ENCODE measurements at regions not wholly inside any gene's neighbourhood (a gene's known extent, or its start where the extent isn't known, plus 50 kb on each side); places are given as distances from the start of the nearest gene placed in this dataset.

GRCh38 chr12:114913871-114914801 is 230.2 kb upstream of the TBX3 start:
- peak in 1 of 3 donors; percentile 49 for DNase-seq
- no peak for TF ChIP-seq CTCF (IDR thresholded peaks at IDR 0.05)
- TF ChIP-seq POLR2A (IDR thresholded peaks at IDR 0.05) = no peak
- no peak overlapping the region for H3K4me3 ChIP-seq
- H3K9me3 ChIP-seq = no peaks in the 10 kb centered on the region
- H3K27ac ChIP-seq = peak overlapping the region in 1 of 4 donors; percentile 62
- H3K36me3 ChIP-seq = no peaks in the 10 kb centered on the region
- no peaks in the 10 kb centered on the region for H3K27me3 ChIP-seq
- H3K4me1 ChIP-seq = peaks cover 0 to 9% (median 0%) of the 10 kb centered on the region in 4 donors

DNA sequence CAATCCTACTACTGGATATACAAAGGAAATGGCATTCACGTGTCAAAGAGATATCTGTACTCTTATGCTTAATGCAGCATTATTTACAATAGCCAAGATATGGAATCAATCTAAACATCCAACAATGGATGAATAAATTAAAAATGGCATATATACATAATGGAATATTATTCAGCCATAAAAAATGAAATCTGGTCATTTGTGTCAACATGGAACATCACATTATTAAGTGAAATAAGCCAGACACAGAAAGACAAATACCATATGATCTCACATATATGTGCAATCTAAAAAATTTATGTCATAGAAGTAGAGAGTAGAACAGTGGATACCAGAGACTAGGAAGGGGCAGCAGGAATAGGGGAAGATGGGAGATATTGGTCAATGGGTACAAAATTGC is 228.8 kb upstream of the TBX3 start:
- no peak overlapping the region for H3K27ac ChIP-seq
- no peak for DNase-seq
- no peaks in the 10 kb centered on the region for H3K27me3 ChIP-seq
- H3K4me3 ChIP-seq = no peak overlapping the region
- H3K9me3 ChIP-seq = no peaks in the 10 kb centered on the region
- TF ChIP-seq CTCF (IDR thresholded peaks at IDR 0.05) (no peak), POLR2A (IDR thresholded peaks at IDR 0.05) (no peak)
- H3K4me1 ChIP-seq = peaks cover 0 to 9% (median 0%) of the 10 kb centered on the region in 4 donors
- no peaks in the 10 kb centered on the region for H3K36me3 ChIP-seq

DNA sequence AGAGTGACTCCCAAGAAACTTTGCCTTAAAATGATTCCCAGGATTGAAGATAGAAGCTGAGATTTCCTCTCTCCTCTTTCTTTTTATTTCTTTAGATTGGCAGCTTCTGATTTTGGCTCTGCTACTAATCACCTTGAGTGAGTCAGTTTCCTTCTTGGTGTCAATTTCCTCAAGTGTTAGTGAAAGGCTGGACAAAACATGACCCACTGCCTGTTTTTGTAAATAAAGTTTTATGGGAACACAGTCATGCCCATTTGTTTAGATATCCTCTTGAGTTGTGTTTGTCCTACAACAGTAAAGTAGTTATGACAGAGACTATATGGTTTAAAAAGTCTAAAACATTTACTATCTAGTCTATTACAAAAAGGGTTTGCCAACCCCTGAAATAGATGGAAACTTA is 227.2 kb upstream of the TBX3 start:
- no peak for DNase-seq
- Histone ChIP-seq H3K27ac (no peak overlapping the region), H3K27me3 (no peaks in the 10 kb centered on the region), H3K4me3 (no peak overlapping the region), H3K36me3 (no peaks in the 10 kb centered on the region), H3K4me1 (peaks cover 0 to 9% (median 0%) of the 10 kb centered on the region in 4 donors), H3K9me3 (no peaks in the 10 kb centered on the region)
- TF ChIP-seq CTCF (IDR thresholded peaks at IDR 0.05) (no peak), POLR2A (IDR thresholded peaks at IDR 0.05) (no peak)

GRCh38 chr12:114904254-114905003 is 220.5 kb upstream of the TBX3 start:
- H3K9me3 ChIP-seq = no peaks in the 10 kb centered on the region
- TF ChIP-seq POLR2A (IDR thresholded peaks at IDR 0.05) = no peak
- TF ChIP-seq CTCF (IDR thresholded peaks at IDR 0.05) = no peak
- H3K27me3 ChIP-seq = no peaks in the 10 kb centered on the region
- DNase-seq = no peak
- H3K36me3 ChIP-seq = no peaks in the 10 kb centered on the region
- H3K4me3 ChIP-seq = no peak overlapping the region
- no peak overlapping the region for H3K27ac ChIP-seq
- H3K4me1 ChIP-seq = no peaks in the 10 kb centered on the region

- H3K4me3 ChIP-seq = no peak overlapping the region
- H3K9me3 ChIP-seq = no peaks in the 10 kb centered on the region
- no peaks in the 10 kb centered on the region for H3K4me1 ChIP-seq
- TF ChIP-seq POLR2A (IDR thresholded peaks at IDR 0.05) (no peak), CTCF (IDR thresholded peaks at IDR 0.05) (no peak)
- no peaks in the 10 kb centered on the region for H3K36me3 ChIP-seq
- DNase-seq = no peak
- no peak overlapping the region for H3K27ac ChIP-seq
- H3K27me3 ChIP-seq = no peaks in the 10 kb centered on the region
Measured at GRCh38 chr12:114903083-114903691, 219.2 kb upstream of the TBX3 start.

Measured in Peyer's patch (tissue), 4 donors.